ENCODE measurements at regions not wholly inside any gene's neighbourhood (a gene's known extent, or its start where the extent isn't known, plus 50 kb on each side); places are given as distances from the start of the nearest gene placed in this dataset.
A peak's percentile ranks its signal among the peaks of the same experiment; 100 is the strongest.

GRCh38 chr22:47449508-47450270 is 687.2 kb downstream of the TBC1D22A start:
- DNase-seq = no peak

GRCh38 chr22:47448231-47449223 is 686.1 kb downstream of the TBC1D22A start:
- DNase-seq = no peak

DNA sequence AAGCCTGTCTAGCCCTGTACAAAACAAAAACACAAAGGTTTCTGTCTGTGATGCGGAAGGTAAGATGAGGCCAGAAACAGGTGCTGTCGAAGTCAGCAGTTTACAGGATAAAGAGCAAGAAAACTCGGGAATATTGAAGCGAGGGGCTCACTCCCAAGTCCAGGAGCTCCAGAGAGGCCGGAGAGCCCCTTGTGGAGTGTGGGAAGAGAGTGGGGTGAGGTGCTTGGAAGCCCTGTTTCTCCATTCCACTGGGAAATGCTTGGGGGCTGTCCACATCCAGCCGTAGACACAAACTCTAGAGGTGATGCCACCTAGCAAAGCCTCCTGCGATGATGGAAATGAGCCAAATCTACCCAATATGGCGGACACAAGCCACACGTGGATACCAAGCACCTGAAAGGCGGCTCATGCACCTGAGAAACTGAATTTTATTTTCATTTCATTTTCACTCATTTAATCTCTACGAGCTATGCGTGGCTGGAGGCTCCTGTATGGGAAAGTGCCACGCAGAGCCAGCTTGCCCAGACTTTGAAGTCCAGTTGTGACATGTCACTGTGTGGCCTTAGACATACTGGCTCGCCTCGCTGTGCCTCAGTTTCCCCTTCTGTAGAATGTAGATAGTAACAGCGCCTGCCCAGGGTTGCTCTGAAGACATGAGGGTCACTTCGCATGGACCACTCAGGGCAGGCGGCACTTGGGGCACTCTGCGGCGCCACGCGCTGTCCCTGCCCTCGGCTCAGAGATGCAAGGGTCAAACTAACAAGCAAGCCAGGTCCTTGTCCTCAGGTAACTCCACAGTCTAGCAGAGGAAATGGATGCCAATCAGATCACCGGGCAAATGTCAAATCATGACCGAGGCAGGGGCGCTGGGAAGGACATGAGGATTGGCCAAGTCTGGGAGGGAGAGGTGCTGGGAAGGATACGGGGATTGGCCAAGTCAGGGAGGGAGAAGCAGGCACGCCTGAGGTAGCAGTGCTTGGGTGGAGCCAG is 684.7 kb downstream of the TBC1D22A start:
- DNase-seq = no peak

DNA sequence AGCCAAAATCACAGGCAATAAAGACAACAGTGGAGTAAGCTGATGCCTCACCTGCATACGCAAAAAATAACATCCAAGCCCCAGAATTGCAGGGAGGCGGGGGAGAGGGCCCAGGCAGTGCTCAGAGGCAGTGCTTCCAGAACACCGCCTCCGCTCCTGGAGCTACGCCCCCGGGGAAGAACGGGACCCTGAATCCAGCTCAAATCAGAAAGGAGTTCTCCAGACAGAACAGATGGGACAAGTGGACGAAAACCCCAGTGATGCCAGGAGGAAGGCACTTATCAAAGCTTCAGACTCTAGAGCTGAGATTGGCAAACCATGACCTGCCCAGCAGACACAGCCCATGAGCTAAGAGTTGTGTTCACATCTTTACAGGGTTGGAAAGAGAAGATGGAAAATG is 683.9 kb downstream of the TBC1D22A start:
- no peak for DNase-seq

DNA sequence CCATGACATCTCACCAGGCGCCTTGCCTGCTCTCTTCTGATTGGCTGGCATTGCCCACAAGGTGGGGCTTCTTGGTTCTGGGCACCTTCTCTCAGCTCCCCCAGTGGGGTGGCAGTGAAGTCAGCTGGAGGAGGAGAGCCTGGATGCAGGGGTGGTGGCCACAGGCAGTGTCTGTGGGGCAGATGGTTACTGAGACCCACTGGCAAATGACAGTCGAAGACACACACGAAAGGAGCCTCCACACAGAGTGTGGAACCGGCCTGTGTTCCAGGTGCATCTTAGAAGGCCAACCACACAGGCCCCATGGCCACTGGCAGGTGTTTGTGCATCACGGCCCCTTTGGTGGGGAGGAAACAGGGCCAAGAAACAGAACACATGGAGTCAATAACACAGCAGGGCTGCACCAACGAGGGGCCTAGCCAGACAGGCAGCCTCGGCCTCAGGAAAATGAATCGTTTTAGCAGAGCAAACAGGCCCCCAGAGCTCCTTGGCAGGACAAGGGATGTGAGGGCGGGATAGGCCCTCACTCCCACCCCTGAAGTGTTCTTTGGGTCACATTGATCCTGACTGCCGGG is 683.4 kb downstream of the TBC1D22A start:
- DNase-seq = no peak

DNA sequence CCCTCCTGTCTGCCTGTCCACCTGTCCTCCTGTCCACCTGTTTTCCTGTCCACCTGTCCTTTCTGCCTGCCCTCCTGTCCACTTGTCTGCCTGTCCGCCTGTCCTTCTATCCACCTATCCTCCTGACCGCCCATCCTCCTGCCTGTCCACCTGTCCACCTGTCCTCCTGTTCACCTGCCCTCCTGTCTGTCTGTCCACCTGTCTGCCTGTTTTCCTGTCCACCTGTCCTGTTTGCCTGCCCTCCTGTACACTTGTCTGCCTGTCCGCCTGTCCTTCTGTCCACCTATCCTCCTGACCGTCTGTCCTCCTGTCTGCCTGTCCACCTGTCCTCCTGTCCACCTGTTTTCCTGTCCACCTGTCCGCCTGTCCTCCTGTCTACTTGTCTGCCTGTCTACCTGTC is 682.8 kb downstream of the TBC1D22A start:
- DNase-seq = no peak

GRCh38 chr22:47444746-47445065 is 682.3 kb downstream of the TBC1D22A start:
- no peak for DNase-seq

GRCh38 chr22:47443836-47444745 is 681.6 kb downstream of the TBC1D22A start:
- no peak for DNase-seq

- DNase-seq = no peak
Observed at GRCh38 chr22:47442821-47443220, 680.4 kb downstream of the TBC1D22A start.

- no peak for DNase-seq
Observed at GRCh38 chr22:47439643-47440265, 677.3 kb downstream of the TBC1D22A start.

- DNase-seq = no peak
Observed at GRCh38 chr22:47437636-47438035, 675.2 kb downstream of the TBC1D22A start.

GRCh38 chr22:47437110-47437509 is 674.7 kb downstream of the TBC1D22A start:
- DNase-seq = no peak

- DNase-seq = no peak
Observed at GRCh38 chr22:47435826-47436225, 673.4 kb downstream of the TBC1D22A start.

- peak in 1 of 51 donors; percentile 14 for DNase-seq
Observed at GRCh38 chr22:47435204-47435487, 672.7 kb downstream of the TBC1D22A start.

DNA sequence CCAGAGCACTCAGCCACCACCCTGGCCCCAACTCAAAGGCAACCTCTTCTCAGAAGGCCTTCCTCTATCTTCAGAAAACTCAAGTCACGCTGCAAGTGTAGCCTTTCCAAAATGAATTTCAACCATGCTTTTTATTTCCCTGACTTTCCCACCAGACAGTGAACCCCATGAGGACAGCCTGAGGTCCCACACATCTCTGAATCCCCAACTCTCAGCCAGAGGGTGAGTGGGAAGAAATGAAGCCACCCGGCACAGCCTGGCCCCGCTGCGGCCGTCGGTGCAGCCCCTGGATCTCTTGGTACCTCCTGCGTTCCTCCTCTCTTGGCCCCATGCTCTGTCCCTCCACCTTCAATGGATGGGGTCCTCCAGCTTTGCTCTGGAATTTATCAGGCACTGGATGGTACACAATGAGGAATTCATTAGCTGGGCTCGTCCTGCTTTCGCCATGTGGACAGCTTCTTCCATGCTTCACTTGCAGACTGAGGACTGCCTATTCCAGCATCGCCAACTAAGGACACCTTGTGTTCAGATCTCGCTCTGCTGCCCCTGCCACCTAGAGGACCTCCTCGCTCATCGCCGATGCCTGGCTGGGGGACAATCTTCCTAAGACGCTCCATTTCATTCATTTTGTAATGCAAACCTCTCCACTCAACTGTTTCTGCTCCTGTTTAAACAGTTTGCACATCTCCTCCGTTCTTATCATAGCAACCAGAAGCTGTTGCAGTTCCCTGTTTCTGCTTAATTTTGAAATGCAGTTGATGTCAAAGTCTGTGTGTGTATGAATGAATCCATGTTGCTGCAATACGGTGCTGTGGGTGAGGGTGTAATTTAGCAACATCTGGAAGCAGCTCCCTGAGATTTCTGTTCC is 672.1 kb downstream of the TBC1D22A start:
- no peak for DNase-seq

GRCh38 chr22:47433627-47434026 is 671.2 kb downstream of the TBC1D22A start:
- DNase-seq = no peak

DNA sequence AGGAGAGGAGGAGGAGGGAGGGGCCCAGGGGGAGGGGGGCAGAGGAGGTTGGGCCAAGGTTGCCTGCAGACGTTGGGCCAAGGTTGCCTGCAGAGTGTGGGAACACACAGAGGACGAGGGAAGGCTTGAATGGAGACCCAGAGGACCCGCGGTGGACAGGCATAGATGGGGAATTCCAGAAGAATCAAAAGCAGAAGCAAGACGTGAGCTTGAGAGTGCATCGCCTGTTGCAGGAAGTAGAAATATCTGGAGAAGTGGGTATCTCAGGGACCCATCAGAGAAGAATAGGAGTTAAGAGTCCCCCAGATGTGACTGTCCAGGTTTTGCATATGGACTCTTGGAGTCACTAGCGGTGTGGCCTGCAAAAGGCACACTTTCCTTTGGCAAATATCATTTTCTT is 670.2 kb downstream of the TBC1D22A start:
- no peak for DNase-seq

Measured in hypothalamus (tissue), 51 donors.